Amygdala (tissue), 56 donors: ENCODE measurements at regions not wholly inside any gene's neighbourhood (a gene's known extent, or its start where the extent isn't known, plus 50 kb on each side); places are given as distances from the start of the nearest gene placed in this dataset.
"Not testable (repeated sequence)": the region's sequence is repeated elsewhere in the genome, so short reads cannot be mapped to it uniquely, and the experiment has no call there.

Source experiments
- DNase-seq, 56 donors: peaks; one replicate each; lab custom pipeline; 2025; lab: John Stamatoyannopoulos, UW

DNA sequence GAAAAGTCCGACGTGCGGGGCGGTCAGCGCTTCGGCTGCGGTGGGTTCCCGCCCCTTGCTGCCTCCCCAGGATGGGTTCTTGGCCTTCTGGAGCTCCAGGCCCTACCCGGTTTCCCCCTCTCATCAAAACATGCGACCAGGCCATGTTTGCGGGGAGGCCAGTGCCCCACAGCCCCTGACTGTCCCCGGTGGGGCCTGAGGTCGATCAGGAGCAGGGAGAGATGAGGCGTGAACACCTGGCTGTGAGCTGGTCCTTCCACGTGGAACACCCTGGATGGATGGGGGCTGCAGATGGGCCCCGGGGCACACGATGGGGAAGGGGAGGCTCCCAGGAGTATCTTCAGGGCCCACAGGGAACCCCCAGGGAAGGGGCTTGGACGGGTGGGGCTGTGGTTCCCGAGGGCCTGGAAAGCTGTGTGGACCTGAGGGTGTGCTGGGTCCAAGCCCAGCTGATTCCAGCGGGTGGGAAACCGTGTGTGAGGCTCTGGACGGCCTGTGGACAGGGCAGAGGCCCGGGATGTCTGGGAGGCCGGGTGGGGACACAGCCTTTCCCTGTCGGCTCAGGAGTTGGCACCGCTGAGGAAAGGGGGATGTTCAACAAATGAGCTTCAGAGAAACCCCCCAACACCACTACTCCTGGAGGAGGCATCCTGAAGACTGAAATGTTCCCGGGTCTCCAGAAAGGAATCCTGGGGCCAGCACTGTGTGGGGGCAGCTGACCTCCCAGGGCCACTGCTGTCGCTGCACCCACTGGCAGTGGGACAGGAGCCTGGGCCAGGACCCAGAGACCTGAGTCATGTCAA is 187.0 kb upstream of the C14orf180 start:
- DNase-seq: no peak

DNA sequence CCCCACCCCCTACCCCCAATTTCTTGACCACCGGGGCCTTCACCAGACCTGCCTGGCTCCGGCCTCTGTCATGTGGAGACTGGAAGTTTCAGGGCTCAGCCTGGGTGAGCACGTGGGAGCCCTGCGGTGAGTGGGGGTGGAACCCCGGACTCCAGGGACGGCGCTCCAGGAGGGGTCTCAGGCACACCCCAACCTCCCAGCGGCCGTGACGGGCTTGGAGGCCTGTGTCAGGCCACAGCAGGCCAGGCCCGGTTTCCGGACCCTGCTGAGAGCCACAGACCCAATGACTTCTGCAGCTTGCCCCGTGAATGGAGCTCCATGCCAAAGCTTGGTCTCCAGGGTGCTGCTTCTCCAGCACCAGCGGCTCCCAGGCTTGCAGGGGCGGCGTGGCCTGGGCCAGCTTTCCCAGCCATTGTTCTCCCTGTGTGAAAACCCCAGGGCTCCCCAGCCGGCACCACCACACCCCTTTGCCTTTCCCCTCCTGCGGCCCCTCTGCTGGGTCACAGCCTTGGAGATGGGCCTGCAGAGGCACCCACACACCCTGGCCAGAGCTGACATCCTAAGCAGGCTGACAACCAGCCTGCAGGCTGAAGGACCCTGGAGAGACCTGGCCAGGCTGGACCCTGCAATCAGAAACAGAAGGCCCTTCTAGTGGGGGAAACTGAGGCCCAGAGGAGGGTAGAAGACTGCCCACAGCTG is 186.2 kb upstream of the C14orf180 start:
- no peak for DNase-seq

- DNase-seq: no peak
These were observed 185.6 kb upstream of the C14orf180 start for GRCh38 chr14:104393898-104394381.

DNA sequence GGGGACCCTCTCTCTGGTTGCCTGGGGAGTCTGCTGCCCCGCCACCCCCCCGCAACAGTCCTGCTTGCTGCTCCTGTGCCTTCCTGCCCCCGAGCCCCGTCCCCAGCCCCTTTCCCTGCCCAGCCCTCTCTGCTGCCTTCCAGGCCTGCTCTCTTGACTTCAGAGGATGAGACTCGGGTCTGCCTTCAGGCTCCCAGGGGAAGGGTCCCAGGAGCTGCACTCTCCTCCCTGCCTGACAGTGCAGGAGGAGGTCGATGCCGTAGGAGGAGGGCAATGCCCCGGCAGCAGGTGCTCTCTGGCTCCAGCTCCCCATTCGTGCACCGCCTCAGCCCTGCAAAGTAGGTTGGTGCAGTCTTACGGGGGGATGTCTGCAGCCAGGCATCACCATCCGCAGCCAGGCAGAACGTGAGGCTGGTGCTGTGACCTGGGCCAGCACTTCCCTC is 185.1 kb upstream of the C14orf180 start:
- DNase-seq: no peak

GRCh38 chr14:104395276-104395675 is 184.3 kb upstream of the C14orf180 start:
- DNase-seq: no peak

DNA sequence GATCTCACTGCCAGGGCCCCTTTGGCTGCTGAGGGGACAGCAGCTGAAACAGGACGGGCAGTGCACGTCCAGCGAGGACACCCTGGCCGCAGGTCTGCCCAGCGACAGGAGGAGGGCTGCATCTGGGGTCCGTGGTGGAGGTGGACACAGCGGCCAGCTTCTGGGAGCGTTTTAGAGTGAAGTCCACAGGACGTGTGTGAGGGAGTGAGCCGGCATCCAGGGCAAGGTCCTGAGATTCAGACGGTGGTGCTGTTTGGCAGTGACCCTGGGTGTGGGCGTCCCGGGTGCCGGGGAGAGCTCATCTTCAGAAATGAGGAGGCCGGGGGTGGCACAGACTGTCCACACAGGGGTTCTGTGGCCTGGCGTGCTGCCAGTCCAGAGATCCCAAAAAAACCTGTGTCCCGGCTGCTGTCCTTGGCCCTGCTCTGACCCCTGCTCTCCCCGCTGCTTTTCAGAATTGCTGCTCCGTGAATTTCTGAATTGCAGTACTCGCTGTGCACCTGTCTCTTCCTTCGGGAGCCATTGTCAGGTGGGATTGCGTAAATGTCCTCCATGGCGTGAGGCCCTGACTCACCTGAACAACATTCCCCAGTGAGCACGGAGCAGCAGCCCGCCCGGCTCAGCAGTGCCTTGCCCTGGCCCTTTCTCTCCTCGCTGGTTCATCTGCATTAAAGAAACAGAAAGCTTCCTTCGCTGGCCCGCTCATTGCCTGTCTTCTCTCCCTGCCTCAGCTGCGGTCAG is 183.5 kb upstream of the C14orf180 start:
- no peak for DNase-seq

- DNase-seq: no peak
These were observed 182.7 kb upstream of the C14orf180 start for GRCh38 chr14:104396682-104397470.

- no peak for DNase-seq
These were observed 181.6 kb upstream of the C14orf180 start for GRCh38 chr14:104397956-104398355.

DNA sequence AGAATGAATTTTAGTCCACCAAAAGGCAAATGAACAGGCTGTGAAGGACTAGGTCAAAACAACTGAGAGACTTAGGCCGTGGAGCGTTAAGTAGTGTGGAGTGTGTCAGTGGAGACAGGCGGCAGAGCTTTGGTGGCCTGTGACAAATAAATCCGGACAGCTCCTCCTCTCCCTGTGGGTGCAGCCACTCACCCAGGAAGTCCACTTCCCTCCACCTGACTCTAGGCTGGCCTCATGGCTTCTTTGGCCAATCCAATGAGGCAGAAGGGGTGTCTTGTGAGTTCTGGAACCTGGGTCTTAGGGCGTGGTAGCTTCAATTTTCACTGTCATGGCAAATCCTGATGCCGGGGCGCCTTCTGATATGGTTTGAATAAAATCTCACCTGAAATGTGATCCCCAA is 180.9 kb upstream of the C14orf180 start:
- DNase-seq: no peak

DNA sequence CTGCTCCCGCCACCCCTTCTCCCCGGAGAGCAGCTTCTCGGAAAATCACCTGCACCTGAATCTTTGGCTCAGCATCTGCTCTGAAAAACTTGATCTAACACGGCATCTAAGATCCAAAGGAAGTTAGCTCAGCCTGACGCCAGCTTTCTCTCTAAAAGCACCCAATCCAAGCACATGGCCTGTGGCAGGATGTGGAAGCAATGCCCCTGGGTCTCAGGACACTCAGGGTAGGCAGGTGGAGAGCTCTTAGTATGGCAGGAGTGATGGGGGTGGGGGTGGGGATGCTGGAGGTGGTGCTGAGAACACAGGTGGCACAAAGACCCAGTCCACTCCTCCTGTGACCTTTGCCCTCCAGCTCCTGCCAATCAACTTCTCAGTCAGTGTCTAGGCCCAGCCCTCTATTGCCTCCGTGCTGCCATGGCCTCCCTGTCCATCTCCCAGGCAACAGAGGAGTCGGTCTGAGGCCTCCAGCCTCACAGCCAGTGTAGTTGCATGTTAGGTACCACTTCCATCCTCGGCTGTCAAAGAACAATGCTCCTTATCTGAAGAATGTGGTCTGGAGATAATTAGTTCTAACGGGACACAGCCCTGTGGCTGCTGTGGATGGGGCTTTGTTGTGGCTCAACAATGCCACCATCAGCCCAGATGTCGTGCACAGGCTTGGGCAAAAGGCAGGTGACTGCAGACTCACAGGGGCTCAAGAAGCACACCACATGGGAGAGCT is 180.0 kb upstream of the C14orf180 start:
- no peak for DNase-seq

DNA sequence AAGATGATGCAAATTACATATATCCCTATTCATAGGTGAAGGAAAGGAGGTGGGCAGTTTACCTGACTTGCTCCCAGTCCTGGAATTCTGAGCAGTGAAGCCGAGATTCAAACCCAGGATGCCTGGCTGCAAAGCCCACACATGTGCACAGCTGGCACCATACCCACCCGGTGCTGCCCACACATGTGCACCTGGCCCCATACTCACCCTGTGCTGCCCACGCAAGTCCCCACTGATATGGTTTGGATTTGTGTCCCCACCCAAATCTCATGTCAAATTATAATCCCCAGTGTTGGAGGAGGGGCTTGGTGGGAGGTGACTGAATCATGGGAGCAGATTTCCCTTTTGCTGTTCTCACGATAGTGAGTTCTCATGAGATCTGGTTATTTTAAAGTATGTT is 179.2 kb upstream of the C14orf180 start:
- DNase-seq: no peak

- no peak for DNase-seq
These were observed 177.8 kb upstream of the C14orf180 start for GRCh38 chr14:104401785-104402184.

- DNase-seq: not testable (repeated sequence)
These were observed 177.3 kb upstream of the C14orf180 start for GRCh38 chr14:104402303-104402702.

DNA sequence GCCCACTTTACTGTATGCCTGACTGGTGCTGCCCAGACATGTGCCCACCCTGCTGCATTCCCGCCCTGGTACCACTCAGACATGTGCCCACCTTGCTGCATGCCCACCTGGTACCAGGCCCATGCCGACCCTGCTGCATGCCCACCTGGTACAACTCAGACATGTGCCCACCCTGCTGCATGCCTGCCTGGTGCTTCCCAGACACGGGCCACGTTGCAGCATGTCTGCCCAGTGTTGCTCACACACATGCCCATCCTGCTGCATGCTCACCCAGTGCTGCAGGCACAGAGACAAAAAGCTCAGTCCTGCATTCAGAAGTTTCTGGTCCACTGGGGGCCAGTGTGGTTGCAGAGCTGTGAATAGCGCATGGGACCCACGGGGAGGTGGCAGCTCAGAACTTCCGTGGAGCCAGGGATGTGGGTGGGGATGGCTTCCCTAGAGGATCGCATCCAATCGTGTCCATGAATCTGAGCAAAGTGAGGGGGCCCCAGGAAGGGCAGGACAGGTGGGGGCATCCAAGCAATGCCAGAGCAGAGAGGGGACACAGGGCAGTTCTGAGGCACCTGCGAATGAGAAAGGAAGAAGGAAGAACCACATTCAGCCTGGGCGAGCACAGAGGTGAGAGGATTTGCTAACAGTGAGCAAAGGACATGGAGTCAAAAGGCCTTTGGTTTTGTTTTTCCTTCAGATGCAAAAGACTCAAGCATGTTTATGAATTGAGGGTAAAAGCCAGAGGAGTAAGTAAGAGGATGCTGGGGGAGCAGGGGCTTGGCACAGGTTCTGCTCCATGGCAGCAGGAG is 175.9 kb upstream of the C14orf180 start:
- DNase-seq: no peak

GRCh38 chr14:104404922-104405321 is 174.6 kb upstream of the C14orf180 start:
- DNase-seq: no peak

DNA sequence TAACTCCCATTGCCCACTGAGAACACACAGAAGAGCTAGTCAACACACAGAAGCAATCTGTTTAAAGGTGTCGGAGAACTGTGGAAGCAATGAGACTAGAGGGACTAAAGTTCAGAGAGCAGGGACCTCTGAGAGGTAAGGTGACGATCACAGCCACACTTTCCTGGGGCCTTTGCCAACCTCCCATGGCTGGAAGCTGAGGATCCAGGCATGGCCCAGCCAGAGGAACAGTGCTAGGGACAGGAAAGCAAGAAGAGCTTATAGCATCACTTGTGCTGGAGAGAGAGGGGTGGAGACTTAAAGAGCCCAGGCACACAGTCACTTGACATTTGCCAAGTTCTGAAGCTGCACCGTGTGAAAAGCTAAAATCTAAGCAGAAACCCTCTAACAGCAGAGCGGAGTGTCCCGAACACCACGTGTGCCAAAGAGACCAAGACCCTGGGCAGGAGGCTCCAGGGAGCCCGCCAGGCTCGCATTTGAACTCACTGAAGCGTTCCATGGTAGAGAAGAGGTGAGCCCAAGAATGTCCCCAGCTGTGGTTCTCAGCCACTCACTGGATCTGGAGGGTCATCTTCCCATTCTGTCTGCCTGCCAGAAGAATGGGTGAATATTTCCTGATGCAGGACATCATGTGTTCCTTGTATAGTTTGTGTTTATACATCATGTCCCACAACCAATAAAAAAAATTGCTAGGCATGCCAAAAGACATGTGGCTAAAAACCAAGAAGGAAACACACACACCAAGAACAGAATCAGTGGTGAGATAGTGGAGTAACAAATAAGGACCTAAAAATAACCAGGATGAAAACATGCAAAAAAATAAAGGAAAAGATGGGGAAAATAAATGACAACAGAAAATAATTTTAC is 174.0 kb upstream of the C14orf180 start:
- DNase-seq: no peak

- DNase-seq: no peak
These were observed 172.7 kb upstream of the C14orf180 start for GRCh38 chr14:104406831-104407230.

- DNase-seq: no peak
These were observed 163.2 kb upstream of the C14orf180 start for GRCh38 chr14:104416383-104416782.
